H1 (cell line): ENCODE measurements at regions not wholly inside any gene's neighbourhood (a gene's known extent, or its start where the extent isn't known, plus 50 kb on each side); places are given as distances from the start of the nearest gene placed in this dataset.
"Not testable (repeated sequence)": the region's sequence is repeated elsewhere in the genome, so short reads cannot be mapped to it uniquely, and the experiment has no call there.

Experiments used
- CTCF ChIA-PET: fragments of 300-600 bp; sonication (Branson Sonifier 250); formaldehyde crosslinking; loops from one replicate; lab custom pipeline; 2021; ENCODE audit not compliant: partially characterized antibody; lab: Charles Lee
- POLR2A ChIA-PET: fragments of 300-600 bp; sonication (Branson Sonifier 250); formaldehyde crosslinking; loops from one replicate; lab custom pipeline; 2021; ENCODE audit warnings: inconsistent platforms; ENCODE audit not compliant: partially characterized antibody; lab: Charles Lee
- DNase-seq, 2 experiments: peaks; one replicate each; pipeline versions ENCODE4 v3.0.0 to v3.0.0-alpha.2; 2010 to 2022; ENCODE audit warnings: low spot score in 2 of 2, low read depth in 1 of 2, mixed read lengths in 1 of 2
- FAIRE-seq: peaks from 2 replicates; lab custom pipeline; 2011; peaks lifted over from hg19 to GRCh38; lab: Jason Lieb, UNC
- H2AFZ ChIP-seq: 2 replicates; pipeline ENCODE4 v1.8.1; 2012; ENCODE audit warnings: low read length, inconsistent platforms
- H2AK5ac ChIP-seq: 2 replicates; pipeline ENCODE4 v1.6.1; 2013; ENCODE audit warnings: low read depth, low read length
- H2BK120ac ChIP-seq: replicated peaks from 2 replicates; pipeline ENCODE3; 2013; ENCODE audit warnings: low read depth, low read length, inconsistent platforms
- H2BK12ac ChIP-seq: 2 replicates; pipeline ENCODE4 v1.6.1; 2013; ENCODE audit warnings: low read depth, low read length
- H2BK15ac ChIP-seq: 2 replicates; pipeline ENCODE4 v1.6.1; 2013; ENCODE audit warnings: low read length
- H2BK20ac ChIP-seq: 2 replicates; pipeline ENCODE4 v1.6.1; 2013; ENCODE audit warnings: low read length
- H2BK5ac ChIP-seq: 2 replicates; pipeline ENCODE4 v1.6.1; 2013; ENCODE audit warnings: low read depth, low read length
- H3K14ac ChIP-seq: 2 replicates; pipeline ENCODE4 v1.6.1; 2013; ENCODE audit warnings: inconsistent platforms; ENCODE audit not compliant: insufficient read length
- H3K18ac ChIP-seq: 2 replicates; pipeline ENCODE4 v1.6.1; 2013; ENCODE audit warnings: low read length; ENCODE audit errors: extremely low read depth
- H3K23ac ChIP-seq: 2 replicates; pipeline ENCODE4 v1.6.1; 2013; ENCODE audit warnings: inconsistent platforms; ENCODE audit not compliant: insufficient read length
- H3K23me2 ChIP-seq: 2 replicates; pipeline ENCODE4 v1.6.1; 2013; ENCODE audit warnings: low read depth, low read length
- H3K27ac ChIP-seq: 2 replicates; pipeline ENCODE4 v1.6.1; 2011; ENCODE audit warnings: low read depth, low read length, inconsistent platforms
- H3K27me3 ChIP-seq, 4 experiments: replicated peaks in 1 of 4; 1 replicate in 1 of 4; 2 replicates in 3 of 4; pipeline versions ENCODE4 v1.6.1 to v1.8.1; 2011 to 2013; ENCODE audit warnings: low read length in 3 of 4, mild to moderate bottlenecking in 3 of 4, inconsistent platforms in 2 of 4, mixed read lengths in 2 of 4, moderate library complexity in 1 of 4; ENCODE audit not compliant: control insufficient read depth in 3 of 4, insufficient read depth in 3 of 4; ENCODE audit errors: extremely low read depth in 1 of 4
- H3K36me3 ChIP-seq, 4 experiments: 2 replicates each; pipeline versions ENCODE4 v1.6.1 to v1.8.1; 2011 to 2013; ENCODE audit warnings: mild to moderate bottlenecking in 4 of 4, low read length in 3 of 4, moderate library complexity in 2 of 4, control low read depth in 1 of 4, inconsistent platforms in 1 of 4; ENCODE audit not compliant: insufficient read depth in 4 of 4, control insufficient read depth in 2 of 4
- H3K4ac ChIP-seq: replicated peaks from 2 replicates; pipeline ENCODE3; 2013; ENCODE audit warnings: low read length, low read depth, mixed read lengths, inconsistent platforms; ENCODE audit not compliant: insufficient read length
- H3K4me1 ChIP-seq, 4 experiments: replicated peaks in 1 of 4; 1 replicate in 1 of 4; 2 replicates in 3 of 4; pipeline versions ENCODE4 v1.6.1 to v1.8.1; 2011 to 2013; ENCODE audit warnings: low read length in 3 of 4, inconsistent platforms in 2 of 4, mixed read lengths in 1 of 4; ENCODE audit not compliant: insufficient read depth in 4 of 4, control insufficient read depth in 3 of 4
- H3K4me2 ChIP-seq, 2 experiments: 2 replicates each; pipeline versions ENCODE4 v1.6.1 to v1.8.1; 2011 to 2013; ENCODE audit warnings: low read depth in 2 of 2, low read length in 2 of 2, control low read depth in 1 of 2, inconsistent platforms in 1 of 2, mild to moderate bottlenecking in 1 of 2; ENCODE audit not compliant: insufficient read depth in 1 of 2
- H3K4me3 ChIP-seq, 4 experiments: fragments of 200-600, 300-600 bp in 1 of 4; sonication (generic), shearing (Covaris generic), sonication (Bioruptor Twin) in 1 of 4; 2 replicates each; pipeline versions ENCODE4 v1.5.1 to v1.8.1; 2011 to 2016; ENCODE audit warnings: low read length in 4 of 4, low read depth in 3 of 4, control low read depth in 2 of 4, inconsistent platforms in 2 of 4, mild to moderate bottlenecking in 2 of 4, mixed read lengths in 1 of 4, moderate library complexity in 1 of 4; ENCODE audit not compliant: insufficient read depth in 2 of 4; ENCODE audit errors: extremely low read depth in 1 of 4
- H3K56ac ChIP-seq: replicated peaks from 2 replicates; pipeline ENCODE3; 2013; ENCODE audit warnings: low read depth, mild to moderate bottlenecking, mixed read lengths, low read length, inconsistent platforms; ENCODE audit not compliant: insufficient read length
- H3K79me1 ChIP-seq: 2 replicates; pipeline ENCODE4 v1.6.1; 2013; ENCODE audit warnings: low read depth, low read length, control low read depth
- H3K79me2 ChIP-seq, 2 experiments: 2 replicates each; pipeline versions ENCODE4 v1.6.1 to v1.8.1; 2012 to 2013; ENCODE audit warnings: low read length in 2 of 2, mild to moderate bottlenecking in 2 of 2, inconsistent platforms in 1 of 2; ENCODE audit not compliant: insufficient read depth in 2 of 2, control insufficient read depth in 1 of 2
- H3K9ac ChIP-seq, 4 experiments: replicated peaks in 1 of 4; 1 replicate in 1 of 4; 2 replicates in 3 of 4; pipeline versions ENCODE4 v1.6.1 to v1.8.1; 2011 to 2013; ENCODE audit warnings: low read depth in 3 of 4, low read length in 3 of 4, control low read depth in 2 of 4, mild to moderate bottlenecking in 2 of 4, moderate library complexity in 2 of 4, inconsistent platforms in 1 of 4; ENCODE audit errors: extremely low read depth in 1 of 4
- H3K9me3 ChIP-seq, 2 experiments: 2 replicates each; pipeline versions ENCODE4 v1.6.1 to v1.8.1; 2012 to 2013; ENCODE audit warnings: mild to moderate bottlenecking in 2 of 2, moderate library complexity in 2 of 2, control low read depth in 1 of 2, inconsistent platforms in 1 of 2, low read depth in 1 of 2, low read length in 1 of 2, mixed read lengths in 1 of 2; ENCODE audit not compliant: insufficient read depth in 2 of 2
- H4K20me1 ChIP-seq, 2 experiments: replicated peaks in 1 of 2; 2 replicates each; pipeline versions ENCODE3 to v1.8.1; 2011 to 2013; ENCODE audit warnings: inconsistent platforms in 2 of 2, low read length in 2 of 2, mild to moderate bottlenecking in 1 of 2; ENCODE audit not compliant: insufficient read depth in 2 of 2, control insufficient read depth in 1 of 2
- H4K5ac ChIP-seq: 2 replicates; pipeline ENCODE4 v1.6.1; 2013; ENCODE audit warnings: low read length, low read depth, mixed read lengths, inconsistent platforms; ENCODE audit not compliant: insufficient read length
- H4K8ac ChIP-seq: 2 replicates; pipeline ENCODE4 v1.8.0; 2013; ENCODE audit warnings: mild to moderate bottlenecking, moderate library complexity, low read length, inconsistent platforms; ENCODE audit not compliant: insufficient read depth; ENCODE audit errors: extremely low read depth
- H4K91ac ChIP-seq: replicated peaks from 2 replicates; pipeline ENCODE3; 2013; ENCODE audit warnings: low read length, mixed read lengths, inconsistent platforms; ENCODE audit not compliant: insufficient read length
- WGBS, 2 experiments: shearing (Covaris generic) in 1 of 2; methylation state at CpG; one replicate each; pipeline versions ENCODE4 v1.1.6 to v1.1.7; 2013 to 2015; ENCODE audit warnings: low lambda C conversion rate in 2 of 2, mixed read lengths in 2 of 2, inconsistent platforms in 1 of 2, low coverage in 1 of 2, missing lambda C conversion rate in 1 of 2; ENCODE audit not compliant: insufficient replicate concordance in 2 of 2, insufficient coverage in 1 of 2, insufficient read length in 1 of 2; ENCODE audit errors: extremely low coverage in 1 of 2, missing lambda C conversion rate in 1 of 2; 5-methylcytosine and 5-hydroxymethylcytosine counted together

DNA sequence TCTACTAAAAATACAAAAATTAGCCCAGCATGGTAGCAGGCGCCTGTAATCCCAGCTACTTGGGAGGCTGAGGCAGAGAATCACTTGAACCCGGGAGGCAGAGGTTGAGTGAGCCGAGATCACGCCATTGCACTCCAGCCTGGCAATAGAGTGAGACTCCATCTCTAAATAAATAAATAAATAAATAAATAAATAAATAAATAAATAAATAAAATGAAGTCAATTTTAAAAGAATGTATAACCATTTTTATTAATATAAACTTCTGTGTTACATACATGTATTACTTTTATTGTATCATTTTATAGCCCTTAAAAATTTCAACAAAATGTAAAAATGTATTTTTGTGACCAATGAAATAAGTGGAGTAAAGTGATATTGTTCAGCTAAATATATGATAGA lies 62.5 kb upstream of the S1PR1 start:
- CTCF ChIA-PET, result interaction anchor here (1.0 to 1.5 kb wide), 2 partner anchors 10 to 64 kb away, joined by 4 read pairs; no protein-coding TSS in a partner anchor
- H4K8ac ChIP-seq, H2BK5ac ChIP-seq, H4K20me1 ChIP-seq, H3K9me3 ChIP-seq, H2BK15ac ChIP-seq, H4K91ac ChIP-seq, H3K79me2 ChIP-seq, H3K23ac ChIP-seq, H3K4me1 ChIP-seq, H2AK5ac ChIP-seq, H3K56ac ChIP-seq, H3K4me3 ChIP-seq, FAIRE-seq, H3K18ac ChIP-seq, H3K14ac ChIP-seq, H3K4me2 ChIP-seq, DNase-seq, H3K36me3 ChIP-seq, H3K4ac ChIP-seq, H3K27ac ChIP-seq, H4K5ac ChIP-seq, POLR2A ChIA-PET, H2BK12ac ChIP-seq, H3K79me1 ChIP-seq, H2BK20ac ChIP-seq, H3K9ac ChIP-seq, H2AFZ ChIP-seq, H2BK120ac ChIP-seq, H3K27me3 ChIP-seq, H3K23me2 ChIP-seq: not testable (repeated sequence)
- 92% methylated on average over 4 of the region's 4 CpGs; no CpG with 5 or more reads in 1 of the 2 experiments for WGBS, 2 experiments
